ENCODE measurements at regions not wholly inside any gene's neighbourhood (a gene's known extent, or its start where the extent isn't known, plus 50 kb on each side); places are given as distances from the start of the nearest gene placed in this dataset.

GRCh38 chr10:76736392-76736791 lies 901.2 kb downstream of the KCNMA1 start:
- no peak overlapping the region for H3K4me3 ChIP-seq (ENCODE audit: control insufficient read depth, low read depth, low read length)
- no peak for TF ChIP-seq CTCF (IDR thresholded peaks at IDR 0.05; ENCODE audit: control insufficient read depth, insufficient read depth, low read depth, low read length, missing control alignments)
- DNase-seq (ENCODE audit: low read depth) = no peak

GRCh38 chr10:76735866-76736265 lies 901.7 kb downstream of the KCNMA1 start:
- TF ChIP-seq CTCF (IDR thresholded peaks at IDR 0.05; ENCODE audit: control insufficient read depth, insufficient read depth, low read depth, low read length, missing control alignments) = no peak
- no peak overlapping the region for H3K4me3 ChIP-seq (ENCODE audit: control insufficient read depth, low read depth, low read length)
- DNase-seq (ENCODE audit: low read depth) = no peak

GRCh38 chr10:76733441-76733936 lies 904.1 kb downstream of the KCNMA1 start:
- no peak overlapping the region for H3K4me3 ChIP-seq (ENCODE audit: control insufficient read depth, low read depth, low read length)
- DNase-seq (ENCODE audit: low read depth) = no peak
- no peak for TF ChIP-seq CTCF (IDR thresholded peaks at IDR 0.05; ENCODE audit: control insufficient read depth, insufficient read depth, low read depth, low read length, missing control alignments)

- TF ChIP-seq CTCF (IDR thresholded peaks at IDR 0.05; ENCODE audit: control insufficient read depth, insufficient read depth, low read depth, low read length, missing control alignments) = no peak
- no peak for DNase-seq (ENCODE audit: low read depth)
- H3K4me3 ChIP-seq (ENCODE audit: control insufficient read depth, low read depth, low read length) = no peak overlapping the region
Measured at GRCh38 chr10:76732306-76732705, 905.3 kb downstream of the KCNMA1 start.

- no peak for DNase-seq (ENCODE audit: low read depth)
- no peak for TF ChIP-seq CTCF (IDR thresholded peaks at IDR 0.05; ENCODE audit: control insufficient read depth, insufficient read depth, low read depth, low read length, missing control alignments)
Measured at GRCh38 chr10:76729841-76730487, 907.6 kb downstream of the KCNMA1 start.

GRCh38 chr10:76729346-76729745 lies 908.3 kb downstream of the KCNMA1 start:
- H3K4me3 ChIP-seq (ENCODE audit: control insufficient read depth, low read depth, low read length) = no peak overlapping the region
- DNase-seq (ENCODE audit: low read depth) = no peak
- no peak for TF ChIP-seq CTCF (IDR thresholded peaks at IDR 0.05; ENCODE audit: control insufficient read depth, insufficient read depth, low read depth, low read length, missing control alignments)

More at GRCh38 chr10:76729841-76730487, 907.6 kb downstream of the KCNMA1 start:
- no peak overlapping the region for H3K4me3 ChIP-seq (ENCODE audit: control insufficient read depth, low read depth, low read length)
